C4-2B (cell line): ENCODE measurements at regions not wholly inside any gene's neighbourhood (a gene's known extent, or its start where the extent isn't known, plus 50 kb on each side); places are given as distances from the start of the nearest gene placed in this dataset.

Source experiments
- ZFX ChIP-seq: fragments of 450-650 bp; IDR thresholded peaks from 2 replicates; pipeline ENCODE4 v1.6.1; 2017
- TF ChIP-seq, protein P1 (sequence below): fragments of 450-650 bp; conservative IDR thresholded peaks from 2 replicates; pipeline ENCODE4 v1.5.1; 2017; ENCODE audit warnings: mild to moderate bottlenecking

DNA sequence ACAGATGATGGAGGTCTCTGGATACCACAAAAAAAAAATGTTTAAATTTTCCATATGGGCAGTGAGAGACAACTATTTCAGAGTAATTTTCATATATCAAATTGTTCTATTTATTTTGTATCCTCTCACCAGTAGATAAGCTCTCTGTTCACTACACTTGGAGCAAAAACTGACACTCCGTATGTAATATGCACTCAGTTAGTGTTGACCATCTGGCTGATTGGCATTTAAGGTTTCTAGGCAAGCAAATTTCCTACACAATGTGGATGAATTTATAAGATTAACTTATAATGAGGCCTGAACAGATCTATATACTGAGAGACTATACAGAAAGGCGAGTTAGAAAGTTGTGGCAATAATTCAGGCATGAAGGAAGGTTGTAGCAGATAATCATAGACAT is 836.5 kb upstream of the SEMA6D start:
- TF ChIP-seq, protein P1, sequence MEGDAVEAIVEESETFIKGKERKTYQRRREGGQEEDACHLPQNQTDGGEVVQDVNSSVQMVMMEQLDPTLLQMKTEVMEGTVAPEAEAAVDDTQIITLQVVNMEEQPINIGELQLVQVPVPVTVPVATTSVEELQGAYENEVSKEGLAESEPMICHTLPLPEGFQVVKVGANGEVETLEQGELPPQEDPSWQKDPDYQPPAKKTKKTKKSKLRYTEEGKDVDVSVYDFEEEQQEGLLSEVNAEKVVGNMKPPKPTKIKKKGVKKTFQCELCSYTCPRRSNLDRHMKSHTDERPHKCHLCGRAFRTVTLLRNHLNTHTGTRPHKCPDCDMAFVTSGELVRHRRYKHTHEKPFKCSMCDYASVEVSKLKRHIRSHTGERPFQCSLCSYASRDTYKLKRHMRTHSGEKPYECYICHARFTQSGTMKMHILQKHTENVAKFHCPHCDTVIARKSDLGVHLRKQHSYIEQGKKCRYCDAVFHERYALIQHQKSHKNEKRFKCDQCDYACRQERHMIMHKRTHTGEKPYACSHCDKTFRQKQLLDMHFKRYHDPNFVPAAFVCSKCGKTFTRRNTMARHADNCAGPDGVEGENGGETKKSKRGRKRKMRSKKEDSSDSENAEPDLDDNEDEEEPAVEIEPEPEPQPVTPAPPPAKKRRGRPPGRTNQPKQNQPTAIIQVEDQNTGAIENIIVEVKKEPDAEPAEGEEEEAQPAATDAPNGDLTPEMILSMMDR, result no peak
- TF ChIP-seq ZFX, result no peak
